Effector memory CD4-positive, alpha-beta T cell (primary cell): ENCODE measurements at regions not wholly inside any gene's neighbourhood (a gene's known extent, or its start where the extent isn't known, plus 50 kb on each side); places are given as distances from the start of the nearest gene placed in this dataset.

Source experiments
- DNase-seq, 3 donors: peaks; one replicate each; pipeline ENCODE4 v3.0.0-alpha.2; 2020
- H3K27ac ChIP-seq: 2 replicates; pipeline ENCODE4 v1.7.0; 2013; ENCODE audit warnings: mild to moderate bottlenecking, low read length, moderate library complexity; ENCODE audit not compliant: insufficient read depth, poor library complexity, severe bottlenecking
- H3K27me3 ChIP-seq: replicated peaks from 2 replicates; pipeline ENCODE4 v1.7.0; 2013; ENCODE audit warnings: mild to moderate bottlenecking, low read length; ENCODE audit not compliant: insufficient read depth, control insufficient read depth, poor library complexity, severe bottlenecking
- H3K36me3 ChIP-seq: 2 replicates; pipeline ENCODE4 v1.7.0; 2013; ENCODE audit warnings: mild to moderate bottlenecking, low read length, moderate library complexity; ENCODE audit not compliant: control insufficient read depth, insufficient read depth
- H3K4me1 ChIP-seq: 2 replicates; pipeline ENCODE4 v1.7.0; 2013; ENCODE audit warnings: low read length, mild to moderate bottlenecking; ENCODE audit not compliant: control insufficient read depth, insufficient read depth, poor library complexity, severe bottlenecking
- H3K4me3 ChIP-seq: 2 replicates; pipeline ENCODE4 v1.7.0; 2013; ENCODE audit warnings: low read length, low read depth, mild to moderate bottlenecking; ENCODE audit not compliant: insufficient read depth, poor library complexity, severe bottlenecking
- H3K9me3 ChIP-seq: 2 replicates; pipeline ENCODE4 v1.7.0; 2013; ENCODE audit warnings: mild to moderate bottlenecking, low read length, moderate library complexity; ENCODE audit not compliant: control insufficient read depth

DNA sequence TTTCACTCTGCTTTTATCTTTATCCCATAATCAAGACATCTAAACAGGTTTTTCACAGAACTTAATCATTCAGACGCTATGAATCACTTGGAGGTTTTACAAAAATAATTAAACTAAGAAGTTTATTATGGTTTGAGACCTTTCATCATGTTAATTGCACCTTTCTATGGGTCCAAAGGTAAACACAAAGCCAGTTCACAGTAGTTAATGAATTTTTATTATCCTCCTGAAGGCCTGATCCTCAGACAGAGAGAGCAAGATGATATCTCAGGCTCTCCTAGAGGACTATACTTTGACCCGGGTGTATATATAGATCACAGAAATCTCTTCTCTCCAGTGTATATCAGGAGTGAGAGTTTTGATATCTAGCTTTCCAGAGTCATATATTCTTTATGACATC is 1044.3 kb upstream of the RAG2 start:
- DNase-seq, result no peak
- Histone ChIP-seq H3K4me1 (no peaks in the 10 kb centered on the region), H3K36me3 (no peaks in the 10 kb centered on the region), H3K4me3 (no peak overlapping the region), H3K27ac (no peak overlapping the region), H3K27me3 (no peaks in the 10 kb centered on the region), H3K9me3 (peaks cover 5% of the 10 kb centered on the region)

DNA sequence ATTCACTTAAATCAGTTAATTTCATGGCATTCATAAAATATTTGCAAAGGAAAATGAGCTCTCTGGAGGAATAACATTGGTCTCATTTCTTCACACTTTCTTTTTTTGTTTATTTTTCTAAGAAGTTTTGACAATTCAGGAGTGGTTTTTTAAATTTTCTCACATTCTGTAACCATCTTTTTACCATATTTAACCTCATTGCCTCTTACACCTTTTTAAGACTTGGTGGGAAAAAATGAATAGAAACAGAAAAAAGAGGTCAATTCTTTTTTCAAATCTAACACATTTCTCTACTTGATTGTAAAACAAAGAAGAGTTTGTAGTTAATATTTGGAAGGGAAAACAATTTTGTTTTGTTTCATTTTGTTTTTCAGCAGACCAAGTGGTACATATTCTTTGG is 1034.7 kb upstream of the RAG2 start:
- no peak overlapping the region for H3K27ac ChIP-seq
- no peak for DNase-seq
- no peaks in the 10 kb centered on the region for H3K27me3 ChIP-seq
- no peaks in the 10 kb centered on the region for H3K4me1 ChIP-seq
- H3K36me3 ChIP-seq, result no peaks in the 10 kb centered on the region
- H3K4me3 ChIP-seq, result no peak overlapping the region
- H3K9me3 ChIP-seq, result no peaks in the 10 kb centered on the region

DNA sequence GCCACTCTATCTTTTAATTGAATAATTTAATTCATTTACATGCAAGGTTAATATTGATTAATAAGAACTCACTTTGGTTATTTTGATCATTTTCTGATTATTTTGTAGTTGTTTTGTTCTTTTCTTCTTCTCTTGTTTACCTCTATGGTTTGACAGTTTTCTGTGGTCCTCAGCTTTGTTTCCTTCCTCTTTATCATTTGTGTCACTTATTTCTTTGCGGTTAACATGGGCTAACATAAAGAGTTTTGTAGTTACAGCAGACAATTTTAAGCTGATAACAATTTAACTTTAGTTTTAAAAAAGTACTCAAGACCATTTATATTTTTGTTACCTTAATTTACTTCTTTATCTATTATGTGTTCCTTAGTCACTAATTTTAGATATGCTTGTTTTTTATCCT is 1032.8 kb upstream of the RAG2 start:
- Histone ChIP-seq H3K27ac (no peak overlapping the region), H3K36me3 (no peaks in the 10 kb centered on the region), H3K4me3 (no peak overlapping the region), H3K9me3 (no peaks in the 10 kb centered on the region), H3K27me3 (no peaks in the 10 kb centered on the region), H3K4me1 (no peaks in the 10 kb centered on the region)
- DNase-seq, result no peak

DNA sequence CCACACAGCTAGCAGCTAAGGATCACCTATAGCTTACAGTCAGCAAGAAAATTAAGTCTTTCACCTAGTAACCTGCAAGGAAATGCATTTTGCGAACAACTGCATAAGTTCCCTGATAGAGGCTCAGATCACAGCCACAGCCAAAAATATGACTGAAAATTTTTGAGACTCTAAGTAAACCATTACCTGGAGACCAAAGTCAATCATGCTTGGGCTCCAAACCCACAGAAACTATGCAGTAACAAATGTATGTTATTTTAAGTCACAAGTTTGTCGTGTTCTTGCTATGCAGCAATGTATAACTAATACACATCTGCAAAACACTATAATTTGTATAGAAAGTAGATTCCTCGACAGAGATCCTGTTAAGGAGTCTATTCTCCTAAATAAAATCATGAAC is 1025.7 kb upstream of the RAG2 start:
- no peaks in the 10 kb centered on the region for H3K27me3 ChIP-seq
- no peaks in the 10 kb centered on the region for H3K36me3 ChIP-seq
- no peaks in the 10 kb centered on the region for H3K9me3 ChIP-seq
- H3K4me3 ChIP-seq, result no peak overlapping the region
- H3K27ac ChIP-seq, result no peak overlapping the region
- no peak for DNase-seq
- no peaks in the 10 kb centered on the region for H3K4me1 ChIP-seq

DNA sequence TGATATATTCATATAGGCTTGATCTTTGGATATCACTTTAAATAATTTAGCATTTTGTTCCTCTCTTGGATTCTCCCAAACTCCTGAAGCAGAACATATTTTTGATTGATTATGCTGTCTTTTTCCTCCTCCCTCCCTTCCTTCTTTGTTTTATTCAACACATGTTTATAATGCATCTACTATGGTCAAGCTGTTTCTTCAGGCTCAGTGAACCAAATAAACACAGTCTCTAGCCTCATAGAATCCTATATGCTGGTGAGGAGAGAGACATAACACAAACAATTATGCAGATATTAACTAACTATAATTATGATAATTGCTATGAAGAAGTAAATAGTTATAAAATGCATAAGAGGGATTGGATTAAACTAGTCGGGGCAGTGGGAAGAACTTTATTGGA is 1023.6 kb upstream of the RAG2 start:
- no peak for DNase-seq
- Histone ChIP-seq H3K4me3 (no peak overlapping the region), H3K27me3 (no peaks in the 10 kb centered on the region), H3K9me3 (no peaks in the 10 kb centered on the region), H3K27ac (no peak overlapping the region), H3K36me3 (no peaks in the 10 kb centered on the region), H3K4me1 (no peaks in the 10 kb centered on the region)

DNA sequence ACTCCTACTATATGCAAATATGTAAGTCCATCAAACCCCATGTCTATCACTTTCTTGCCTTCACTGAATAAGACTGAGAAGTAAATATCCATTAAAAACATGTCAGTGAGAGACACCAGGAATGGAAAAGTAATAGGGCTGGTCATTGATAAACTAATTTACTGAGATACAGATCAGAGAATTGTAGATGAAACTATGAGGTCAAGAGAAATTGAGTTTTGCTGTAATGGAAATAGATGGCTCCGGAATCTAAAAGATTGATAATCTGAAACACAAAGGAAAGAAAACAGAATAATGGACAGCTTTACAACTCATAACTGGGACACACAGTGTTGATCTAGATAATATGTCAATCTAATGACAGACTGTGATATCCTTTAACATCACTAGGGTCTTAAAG is 1018.3 kb upstream of the RAG2 start:
- Histone ChIP-seq H3K36me3 (no peaks in the 10 kb centered on the region), H3K4me3 (no peak overlapping the region), H3K4me1 (no peaks in the 10 kb centered on the region), H3K27me3 (no peaks in the 10 kb centered on the region), H3K9me3 (no peaks in the 10 kb centered on the region), H3K27ac (no peak overlapping the region)
- DNase-seq, result no peak

DNA sequence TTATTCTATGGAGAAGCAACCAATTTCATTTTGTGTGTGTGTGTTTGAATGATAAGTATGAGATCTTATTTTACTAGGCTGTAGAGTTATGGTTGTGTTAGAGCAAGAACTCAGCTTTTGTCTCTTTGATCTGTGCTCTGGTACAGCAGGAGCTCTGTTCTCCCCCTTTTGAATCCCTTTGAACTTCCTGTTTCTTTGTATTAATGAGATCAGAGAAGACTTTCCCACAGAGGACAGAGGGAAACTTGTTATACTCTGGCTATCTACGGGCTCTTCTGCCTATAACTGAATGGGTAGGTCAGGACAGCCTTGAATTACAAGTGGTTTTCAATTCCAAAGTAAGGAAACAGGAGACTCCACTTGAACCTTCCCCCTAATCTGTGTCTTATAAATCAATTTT is 1015.0 kb upstream of the RAG2 start:
- Histone ChIP-seq H3K4me3 (no peak overlapping the region), H3K9me3 (no peaks in the 10 kb centered on the region), H3K27ac (no peak overlapping the region), H3K4me1 (no peaks in the 10 kb centered on the region), H3K36me3 (no peaks in the 10 kb centered on the region), H3K27me3 (no peaks in the 10 kb centered on the region)
- no peak for DNase-seq

DNA sequence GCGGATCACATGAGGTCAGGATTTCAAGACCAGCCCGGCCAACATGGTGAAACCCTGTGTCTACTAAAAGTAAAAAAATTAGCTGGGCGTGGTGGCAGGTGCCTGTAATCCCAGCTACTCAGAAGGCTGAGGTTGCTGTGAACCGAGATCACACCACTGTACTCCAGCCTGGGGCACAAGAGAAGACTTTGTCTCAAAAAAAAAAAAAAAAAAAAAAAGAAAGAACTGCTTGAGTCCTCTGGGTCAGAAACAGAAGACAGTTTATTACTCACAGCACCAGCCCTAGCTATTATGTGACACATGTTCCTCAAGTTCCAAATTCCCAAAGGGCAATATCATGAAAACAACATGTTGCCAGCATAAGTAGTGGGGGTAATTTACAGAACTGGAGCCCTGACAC is 1014.1 kb upstream of the RAG2 start:
- Histone ChIP-seq H3K4me3 (no peak overlapping the region), H3K9me3 (no peaks in the 10 kb centered on the region), H3K27ac (no peak overlapping the region), H3K4me1 (no peaks in the 10 kb centered on the region), H3K27me3 (no peaks in the 10 kb centered on the region), H3K36me3 (no peaks in the 10 kb centered on the region)
- DNase-seq, result no peak

DNA sequence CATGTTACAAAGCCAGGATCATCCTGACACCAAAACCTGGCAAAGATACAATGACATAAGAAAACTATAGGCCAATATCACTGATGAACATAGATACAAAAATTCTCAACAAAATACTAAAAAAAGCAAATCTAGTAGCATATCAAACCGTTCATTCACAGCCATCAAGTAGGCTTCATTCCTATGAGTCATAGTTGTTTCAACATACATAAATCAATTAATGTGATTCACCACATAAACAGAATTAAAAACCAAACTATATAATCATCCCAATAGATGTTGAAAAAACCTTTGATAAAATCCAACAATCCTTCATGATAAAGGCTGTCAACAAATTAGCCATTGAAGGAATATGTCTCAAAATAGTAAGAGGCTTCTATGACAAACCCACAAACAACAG is 1007.2 kb upstream of the RAG2 start:
- Histone ChIP-seq H3K27ac (no peak overlapping the region), H3K36me3 (no peaks in the 10 kb centered on the region), H3K4me3 (no peak overlapping the region), H3K9me3 (no peaks in the 10 kb centered on the region), H3K27me3 (no peaks in the 10 kb centered on the region), H3K4me1 (no peaks in the 10 kb centered on the region)
- no peak for DNase-seq

DNA sequence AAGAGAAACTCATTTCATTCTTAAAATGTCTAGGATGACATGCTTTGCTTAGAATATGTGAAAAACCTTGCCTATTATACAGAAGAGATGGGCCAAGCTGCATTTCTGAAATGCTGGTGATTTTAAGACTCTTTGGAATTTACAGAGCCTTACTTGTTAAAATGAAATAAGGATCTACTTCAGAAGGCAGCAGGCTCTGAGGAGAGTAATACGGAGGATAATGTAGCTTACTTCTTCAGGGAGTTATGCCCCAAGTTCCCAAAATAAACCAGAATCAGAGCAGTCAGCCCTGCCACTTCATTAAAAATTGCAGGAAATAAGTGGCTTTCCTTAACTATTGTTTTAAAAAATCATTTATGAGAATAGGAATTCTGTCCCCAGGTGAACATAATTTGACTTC is 1000.3 kb upstream of the RAG2 start:
- Histone ChIP-seq H3K27ac (no peak overlapping the region), H3K36me3 (no peaks in the 10 kb centered on the region), H3K4me3 (no peak overlapping the region), H3K27me3 (no peaks in the 10 kb centered on the region), H3K9me3 (no peaks in the 10 kb centered on the region), H3K4me1 (no peaks in the 10 kb centered on the region)
- DNase-seq, result no peak

DNA sequence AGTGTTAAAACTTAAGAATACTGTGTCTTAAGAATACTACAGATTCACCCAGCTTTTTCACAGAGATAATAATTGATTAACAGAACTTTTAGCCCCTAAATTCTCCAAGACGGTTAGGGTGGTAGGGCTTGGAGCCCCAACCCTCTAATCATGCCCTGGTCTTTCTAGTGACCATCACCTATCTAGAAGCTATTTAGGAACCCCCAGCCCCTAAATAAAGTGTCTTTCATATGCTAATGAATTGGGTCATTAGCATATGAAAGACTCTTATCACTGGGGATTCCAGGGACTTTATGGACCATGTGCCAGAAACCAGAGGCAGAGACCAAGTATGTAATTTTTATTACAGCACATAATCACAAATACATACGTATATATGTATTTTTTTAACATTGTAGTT is 999.7 kb upstream of the RAG2 start:
- H3K9me3 ChIP-seq, result no peaks in the 10 kb centered on the region
- H3K4me1 ChIP-seq, result no peaks in the 10 kb centered on the region
- no peaks in the 10 kb centered on the region for H3K36me3 ChIP-seq
- no peaks in the 10 kb centered on the region for H3K27me3 ChIP-seq
- no peak for DNase-seq
- H3K27ac ChIP-seq, result no peak overlapping the region
- no peak overlapping the region for H3K4me3 ChIP-seq
